ENCODE measurements at regions not wholly inside any gene's neighbourhood (a gene's known extent, or its start where the extent isn't known, plus 50 kb on each side); places are given as distances from the start of the nearest gene placed in this dataset.

DNA sequence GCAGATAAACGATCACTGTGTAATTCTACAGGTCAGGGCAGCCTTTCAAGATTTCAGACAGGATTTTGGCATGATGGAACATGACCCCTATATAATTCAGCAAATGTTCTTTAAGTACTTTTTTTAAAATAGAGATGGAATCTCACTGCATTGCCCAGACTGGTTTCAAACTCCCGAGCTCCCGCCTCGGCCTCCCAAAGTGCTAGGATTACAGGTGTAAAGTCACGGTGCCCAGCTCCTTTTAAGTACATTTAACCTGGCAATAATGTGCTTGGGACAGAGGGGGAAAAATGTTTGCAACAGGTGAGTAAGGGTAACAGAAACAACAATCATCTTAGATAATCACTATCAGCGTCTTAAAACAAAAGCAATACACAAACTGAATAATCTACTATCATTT, 66.5 kb upstream of the PSMD7 start:
- no peak for TF ChIP-seq CTCF (IDR thresholded peaks at IDR 0.05)
- TF ChIP-seq POLR2AphosphoS5 (IDR thresholded peaks at IDR 0.05; ENCODE audit: insufficient read depth in 1 of 2, low read depth in 1 of 2): no peak

Measured in vagina (tissue), 2 donors.